ENCODE measurements at regions not wholly inside any gene's neighbourhood (a gene's known extent, or its start where the extent isn't known, plus 50 kb on each side); places are given as distances from the start of the nearest gene placed in this dataset.

GRCh38 chr12:80033448-80033847 lies 65.9 kb upstream of the OTOGL start:
- TF ChIP-seq CTCF (IDR thresholded peaks at IDR 0.05; ENCODE audit: low read depth, low read length, missing control alignments) = no peak
- no peak overlapping the region for H3K4me3 ChIP-seq (ENCODE audit: low read depth, low read length)
- DNase-seq (ENCODE audit: low read depth) = peak; percentile 46
- in situ Hi-C loops (cut with HindIII; ENCODE audit: low sequenced_read_pairs) = no loop called here

DNA sequence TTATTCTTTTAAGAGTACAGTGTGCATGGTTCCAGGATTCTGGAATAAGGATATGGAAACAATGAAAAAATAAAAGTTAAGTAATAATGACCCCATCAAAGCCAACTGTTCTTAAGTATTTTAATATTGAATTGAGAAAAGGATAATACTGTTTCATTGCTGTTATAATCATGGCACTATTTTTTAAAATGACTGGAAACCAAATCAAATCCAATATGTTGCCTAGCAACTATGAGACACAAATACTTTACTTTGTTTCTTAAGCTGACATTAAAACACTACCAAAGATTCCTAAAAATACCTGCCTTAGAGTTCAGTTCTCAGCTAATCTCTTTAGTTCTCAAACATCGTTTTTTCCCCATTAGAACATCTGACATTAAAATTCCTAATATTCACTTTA lies 66.4 kb upstream of the OTOGL start:
- in situ Hi-C loops (cut with HindIII; ENCODE audit: low sequenced_read_pairs) = no loop called here
- no peak for DNase-seq (ENCODE audit: low read depth)
- no peak overlapping the region for H3K4me3 ChIP-seq (ENCODE audit: low read depth, low read length)
- TF ChIP-seq CTCF (IDR thresholded peaks at IDR 0.05; ENCODE audit: low read depth, low read length, missing control alignments) = no peak

DNA sequence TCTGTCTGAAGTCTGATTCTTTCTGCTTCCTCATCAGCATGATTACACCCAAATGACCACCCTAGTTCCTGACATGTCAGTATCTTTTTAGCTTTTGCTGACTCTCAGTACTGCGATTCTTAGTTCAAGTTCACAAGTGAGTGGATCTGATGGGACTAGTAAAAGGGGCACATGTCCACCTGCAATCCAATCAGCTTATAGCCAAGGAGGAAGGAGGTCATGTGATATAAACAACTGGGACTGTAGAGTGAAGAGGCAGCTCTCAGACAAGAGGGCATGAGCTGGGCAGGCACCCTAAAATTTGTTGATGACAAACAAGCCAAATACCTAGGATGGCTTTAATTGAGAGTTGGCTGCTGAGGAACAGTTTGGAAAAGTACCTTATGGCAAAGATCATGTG lies 68.1 kb upstream of the OTOGL start:
- TF ChIP-seq CTCF (IDR thresholded peaks at IDR 0.05; ENCODE audit: low read depth, low read length, missing control alignments) = no peak
- DNase-seq (ENCODE audit: low read depth) = no peak
- no peak overlapping the region for H3K4me3 ChIP-seq (ENCODE audit: low read depth, low read length)
- in situ Hi-C loops (cut with HindIII; ENCODE audit: low sequenced_read_pairs) = no loop called here

GRCh38 chr12:80025638-80026037 lies 73.7 kb upstream of the OTOGL start:
- no peak for TF ChIP-seq CTCF (IDR thresholded peaks at IDR 0.05; ENCODE audit: low read depth, low read length, missing control alignments)
- H3K4me3 ChIP-seq (ENCODE audit: low read depth, low read length) = no peak overlapping the region
- no peak for DNase-seq (ENCODE audit: low read depth)
- in situ Hi-C loops (cut with HindIII; ENCODE audit: low sequenced_read_pairs) = loop anchor here (5.0 kb wide), 1 partner anchor 33 kb away; no protein-coding TSS in a partner anchor

- no peak for TF ChIP-seq CTCF (IDR thresholded peaks at IDR 0.05; ENCODE audit: low read depth, low read length, missing control alignments)
- DNase-seq (ENCODE audit: low read depth) = no peak
- in situ Hi-C loops (cut with HindIII; ENCODE audit: low sequenced_read_pairs) = loop anchor here (5.0 kb wide), 1 partner anchor 38 kb away; no protein-coding TSS in a partner anchor
- no peak overlapping the region for H3K4me3 ChIP-seq (ENCODE audit: low read depth, low read length)
These were observed 79.6 kb upstream of the OTOGL start for GRCh38 chr12:80019691-80020090.

- H3K4me3 ChIP-seq (ENCODE audit: low read depth, low read length) = no peak overlapping the region
- in situ Hi-C loops (cut with HindIII; ENCODE audit: low sequenced_read_pairs) = no loop called here
- no peak for TF ChIP-seq CTCF (IDR thresholded peaks at IDR 0.05; ENCODE audit: low read depth, low read length, missing control alignments)
- no peak for DNase-seq (ENCODE audit: low read depth)
These were observed 81.2 kb upstream of the OTOGL start for GRCh38 chr12:80018119-80018518.

All from astrocyte of the cerebellum (primary cell).